ENCODE measurements at regions not wholly inside any gene's neighbourhood (a gene's known extent, or its start where the extent isn't known, plus 50 kb on each side); places are given as distances from the start of the nearest gene placed in this dataset.
"Not testable (repeated sequence)": the region's sequence is repeated elsewhere in the genome, so short reads cannot be mapped to it uniquely, and the experiment has no call there.

DNA sequence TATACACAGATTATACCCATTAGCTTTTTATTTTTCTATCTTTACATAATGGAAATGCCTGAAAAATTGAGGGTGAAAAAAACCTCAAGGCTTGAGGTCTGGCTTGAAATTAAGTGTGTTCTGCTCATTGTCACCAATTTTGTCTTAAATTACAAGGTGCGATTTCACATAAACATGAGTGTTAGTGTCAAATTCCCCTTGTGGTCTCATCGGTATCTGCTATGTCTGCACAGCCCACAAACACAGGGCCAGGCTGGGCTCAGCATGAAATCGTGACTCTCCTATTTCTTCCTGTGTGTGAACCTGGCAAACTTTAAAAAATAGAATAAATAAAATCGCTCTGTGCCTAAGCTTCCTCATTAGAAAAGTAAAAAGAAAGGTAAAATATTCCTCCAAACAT is 109.1 kb downstream of the CRLF2 start:
- no peak for DNase-seq (ENCODE audit: low read depth, low spot score)

DNA sequence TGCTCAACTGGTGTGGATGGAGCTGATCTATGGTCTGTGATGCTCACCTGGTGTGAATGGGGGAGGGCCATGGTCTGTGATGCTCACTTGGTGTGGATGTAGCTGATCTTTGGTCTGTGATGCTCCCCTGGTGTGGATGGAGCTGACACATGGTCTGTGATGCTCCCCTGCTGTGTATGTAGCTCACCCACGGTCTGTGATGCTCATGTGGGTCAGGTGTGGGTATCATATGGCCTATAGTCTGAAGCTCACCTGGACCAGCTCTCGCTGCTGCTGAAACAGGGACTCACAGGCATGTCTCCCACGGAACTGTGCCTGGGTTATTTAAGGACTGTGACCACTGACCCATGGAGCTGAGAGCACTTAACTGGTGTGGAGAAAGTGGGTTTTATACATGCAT is 109.7 kb downstream of the CRLF2 start:
- no peak for DNase-seq (ENCODE audit: low read depth, low spot score)

DNA sequence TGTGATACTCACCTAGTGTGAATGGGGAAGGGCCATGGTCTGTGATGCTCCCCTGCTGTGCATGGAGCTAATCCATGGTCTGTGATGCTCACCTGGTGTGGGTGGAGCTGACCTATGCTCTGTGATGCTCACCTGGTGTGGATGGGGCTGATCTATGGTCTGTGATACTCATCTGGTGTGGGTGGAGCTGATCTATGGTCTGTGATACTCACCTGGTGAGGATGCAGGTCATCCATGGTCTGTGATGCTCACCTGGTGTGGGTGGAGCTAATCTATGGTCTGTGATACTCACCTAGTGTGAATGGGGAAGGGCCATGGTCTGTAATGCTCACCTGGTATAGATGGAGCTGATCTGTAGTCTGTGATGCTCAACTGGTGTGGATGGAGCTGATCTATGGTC is 110.2 kb downstream of the CRLF2 start:
- DNase-seq (ENCODE audit: low read depth, low spot score), result not testable (repeated sequence)

DNA sequence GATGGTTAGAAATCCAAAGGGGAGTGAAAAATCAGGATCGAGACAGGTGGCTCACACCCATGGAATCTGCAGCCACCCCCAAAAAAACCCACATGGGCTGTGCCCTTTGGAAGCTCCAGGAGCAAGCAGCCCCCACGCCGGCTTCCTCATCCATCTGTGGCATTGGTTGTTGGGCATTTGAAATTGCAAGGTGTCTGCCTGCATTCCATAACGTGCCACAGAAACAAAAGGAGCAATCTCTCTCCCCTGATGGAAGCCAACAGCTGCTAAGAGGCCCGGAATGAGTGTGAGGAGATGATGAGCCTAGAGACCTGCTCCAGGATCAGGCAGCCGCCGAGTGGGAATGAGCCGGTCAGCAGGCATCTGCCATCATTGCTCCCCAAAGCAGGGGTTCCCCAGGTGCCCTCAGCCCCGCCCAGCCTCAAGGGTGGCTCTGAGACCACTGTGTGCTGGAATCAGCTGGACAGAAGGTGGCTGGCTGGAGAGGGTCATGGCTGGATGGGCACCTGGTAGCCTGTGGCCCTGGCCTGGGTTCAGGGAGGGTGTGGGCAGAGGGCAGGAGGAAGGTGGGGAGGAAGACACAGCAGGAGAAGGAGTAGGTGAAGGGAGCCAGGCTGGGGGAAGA is 113.2 kb downstream of the CRLF2 start:
- no peak for DNase-seq (ENCODE audit: low read depth, low spot score)

DNA sequence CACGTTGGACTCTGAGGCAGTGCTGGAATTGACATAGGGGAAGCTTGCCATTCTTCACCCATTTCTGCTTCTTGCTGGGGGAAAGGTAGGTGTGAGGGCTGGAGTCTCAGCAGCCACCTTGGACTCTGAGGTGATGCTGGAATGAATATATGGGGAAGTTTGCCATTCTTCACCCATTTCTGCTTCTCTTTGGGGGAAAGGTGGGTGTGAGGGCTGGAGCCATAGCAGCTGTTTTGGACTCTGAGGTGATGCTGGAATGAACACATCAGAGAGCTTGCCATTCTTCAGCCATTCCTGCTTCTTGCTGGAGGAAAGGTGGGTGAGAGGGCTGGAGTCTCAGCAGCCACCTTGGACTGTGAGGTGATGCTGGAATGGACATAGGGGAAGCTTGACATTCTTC is 115.1 kb downstream of the CRLF2 start:
- DNase-seq (ENCODE audit: low read depth, low spot score), result no peak

DNA sequence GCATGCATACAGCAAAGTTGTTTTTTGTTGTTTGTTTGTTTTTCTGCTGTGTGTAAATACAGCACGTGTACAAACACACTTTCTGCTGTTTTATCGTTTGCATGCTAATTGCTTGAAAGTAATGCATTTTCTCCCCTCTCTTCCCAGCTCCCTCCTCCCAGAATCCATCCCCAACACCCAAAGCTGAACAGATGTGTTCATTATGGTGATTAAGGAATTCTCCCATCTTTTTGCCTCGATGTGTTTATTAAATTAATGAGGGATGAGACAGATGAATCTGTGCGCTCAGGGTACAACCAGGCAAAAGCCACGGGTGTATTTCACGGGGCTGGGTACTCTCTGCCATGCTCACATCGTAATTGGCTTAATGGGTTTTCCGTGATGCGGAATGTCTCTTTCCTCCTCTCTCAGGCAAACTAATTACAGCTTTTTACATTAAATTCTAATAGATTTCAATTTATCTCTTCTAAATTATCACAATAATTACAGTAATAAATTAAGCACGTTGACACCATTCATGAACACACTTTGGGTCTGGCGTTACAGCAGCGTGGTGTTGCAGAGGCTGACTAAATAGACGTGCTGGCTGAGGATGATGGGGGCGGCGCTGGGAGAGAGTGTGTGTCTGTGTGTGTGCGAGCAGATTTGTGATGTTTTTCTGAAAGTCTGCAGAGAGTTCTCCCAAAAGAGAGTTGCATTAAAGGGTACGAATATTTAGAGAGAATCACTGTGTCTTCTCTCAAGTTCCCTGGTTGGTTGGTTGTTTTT is 117.7 kb downstream of the CRLF2 start:
- DNase-seq (ENCODE audit: low read depth, low spot score), result no peak

DNA sequence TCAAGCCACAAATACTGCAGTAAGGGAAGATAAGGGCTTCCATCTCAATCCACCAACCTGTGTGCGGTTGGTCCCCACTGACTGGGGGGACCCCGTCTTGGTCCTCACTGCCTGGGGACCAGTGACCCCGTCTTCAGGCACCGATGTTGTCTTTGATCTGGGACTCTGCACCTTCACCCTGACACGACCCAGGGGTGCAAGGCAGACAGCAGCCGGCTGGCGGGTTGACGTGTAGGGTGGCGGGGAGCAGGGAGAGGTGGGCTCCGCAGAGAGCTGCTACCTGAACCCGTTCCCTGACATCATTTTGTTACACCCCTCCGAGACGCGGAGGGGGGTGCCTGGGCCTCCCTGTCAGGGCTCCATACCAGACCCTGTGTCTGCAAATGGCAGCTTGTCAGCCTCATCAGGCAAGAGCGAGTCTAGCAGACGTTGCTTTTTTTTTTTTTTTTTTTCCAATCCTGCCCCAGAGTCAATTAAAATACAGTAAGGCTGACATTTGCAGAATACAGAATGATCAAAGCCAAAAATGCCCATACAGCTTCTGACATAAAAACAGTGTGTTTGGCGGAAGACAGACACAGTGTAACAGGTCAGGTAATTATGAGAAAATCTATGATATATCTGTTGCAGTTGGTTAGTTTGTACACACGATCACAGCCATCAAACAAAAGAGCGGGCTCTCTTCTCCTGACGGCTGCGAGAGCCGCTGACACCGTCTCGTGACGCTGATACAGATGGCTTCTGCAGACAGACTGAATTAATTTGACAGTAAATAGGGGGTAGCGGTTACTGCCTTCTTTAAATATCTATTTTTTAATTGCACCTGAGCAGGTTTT is 118.6 kb downstream of the CRLF2 start:
- DNase-seq (ENCODE audit: low read depth, low spot score), result no peak

DNA sequence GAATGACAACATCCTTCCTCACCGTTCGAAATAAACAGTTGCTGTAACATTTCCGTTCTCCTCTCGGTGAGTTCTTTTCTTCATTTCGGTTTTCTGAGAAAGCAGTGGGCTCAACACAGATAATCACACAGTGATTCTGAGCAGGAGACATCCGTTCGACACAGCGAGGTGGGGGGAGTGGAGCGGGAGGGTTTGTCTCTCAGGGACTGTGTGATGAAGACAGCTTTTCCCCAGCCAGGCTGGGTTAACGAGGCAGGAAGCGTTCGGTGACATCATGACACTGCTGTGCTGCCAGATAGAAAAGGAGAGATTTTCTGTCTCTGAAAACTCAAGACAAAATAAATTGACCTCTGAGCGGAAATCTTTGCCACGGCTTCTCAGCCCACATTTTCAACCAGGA is 119.3 kb downstream of the CRLF2 start:
- DNase-seq (ENCODE audit: low read depth, low spot score), result no peak

DNA sequence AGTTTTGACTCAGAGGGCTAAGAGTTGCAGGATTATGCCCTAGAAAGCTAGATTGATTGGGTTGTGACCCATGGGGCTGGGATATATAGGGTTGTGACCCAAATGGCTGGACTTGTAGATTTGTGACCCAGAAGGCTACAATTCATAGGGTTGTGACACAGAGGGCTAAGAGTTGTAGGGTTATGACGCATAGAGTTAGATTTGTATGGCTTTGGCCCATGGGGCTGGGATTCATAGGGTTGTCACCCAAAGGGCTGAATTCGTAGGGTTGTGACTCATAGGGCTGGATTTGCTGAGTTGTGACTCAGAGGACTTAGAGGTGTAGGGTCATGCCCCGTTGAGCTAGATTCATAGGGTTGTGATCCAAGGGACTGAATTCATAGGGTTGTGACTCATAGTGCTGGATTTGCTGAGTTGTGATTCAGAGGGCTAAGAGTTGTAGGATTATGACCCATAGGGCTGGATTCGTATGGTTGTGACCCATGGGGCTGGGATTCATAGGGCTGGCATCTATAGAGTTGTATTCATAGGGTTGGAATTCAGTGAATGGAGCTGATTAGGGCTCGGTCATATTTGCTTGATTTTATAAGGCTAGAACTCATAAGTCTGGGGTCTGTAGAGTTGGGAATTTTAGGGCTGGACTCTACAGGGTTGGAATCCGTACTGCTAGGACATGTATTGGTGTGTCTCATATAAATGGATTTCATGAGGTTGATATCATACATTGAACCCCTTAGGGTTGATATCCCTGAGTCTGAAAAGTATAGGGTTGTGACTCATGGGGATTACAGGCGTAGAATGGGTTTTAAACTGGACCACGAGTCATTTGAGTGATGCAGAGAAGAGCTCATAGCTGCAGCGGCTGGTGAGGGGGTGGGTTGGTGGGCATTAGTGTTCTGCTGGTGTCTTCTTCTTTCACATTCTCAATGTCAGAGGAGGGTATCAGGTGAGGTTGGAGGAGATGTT is 125.7 kb downstream of the CRLF2 start:
- DNase-seq (ENCODE audit: low read depth, low spot score), result no peak

DNA sequence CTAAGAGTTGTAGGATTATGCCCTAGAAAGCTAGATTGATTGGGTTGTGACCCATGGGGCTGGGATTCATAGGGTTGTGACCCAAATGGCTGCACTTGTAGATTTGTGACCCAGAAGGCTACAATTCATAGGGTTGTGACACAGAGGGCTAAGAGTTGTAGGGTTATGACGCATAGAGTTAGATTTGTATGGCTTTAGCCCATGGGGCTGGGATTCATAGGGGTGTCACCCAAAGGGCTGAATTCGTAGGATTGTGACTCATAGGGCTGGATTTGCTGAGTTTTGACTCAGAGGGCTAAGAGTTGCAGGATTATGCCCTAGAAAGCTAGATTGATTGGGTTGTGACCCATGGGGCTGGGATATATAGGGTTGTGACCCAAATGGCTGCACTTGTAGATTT is 126.6 kb downstream of the CRLF2 start:
- not testable (repeated sequence) for DNase-seq (ENCODE audit: low read depth, low spot score)

DNA sequence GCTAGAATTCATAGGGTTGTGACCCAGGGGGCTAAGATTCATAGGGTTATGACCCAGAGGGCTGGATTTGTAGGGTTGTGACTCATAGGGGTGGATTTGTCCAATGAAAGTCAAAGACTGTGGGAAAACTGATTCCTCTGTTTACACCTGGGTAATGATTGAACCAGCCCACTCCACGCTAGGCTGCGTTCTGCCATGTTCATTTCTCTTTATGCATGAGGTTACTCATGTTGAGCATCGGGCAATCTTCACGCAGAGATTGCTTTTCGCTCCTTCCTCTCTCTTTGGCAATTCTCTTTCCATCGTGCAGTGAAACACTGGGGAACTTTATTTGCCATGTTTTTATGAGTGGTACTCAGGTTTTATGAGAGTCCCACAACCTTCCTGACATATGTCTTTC is 127.8 kb downstream of the CRLF2 start:
- no peak for DNase-seq (ENCODE audit: low read depth, low spot score)

DNA sequence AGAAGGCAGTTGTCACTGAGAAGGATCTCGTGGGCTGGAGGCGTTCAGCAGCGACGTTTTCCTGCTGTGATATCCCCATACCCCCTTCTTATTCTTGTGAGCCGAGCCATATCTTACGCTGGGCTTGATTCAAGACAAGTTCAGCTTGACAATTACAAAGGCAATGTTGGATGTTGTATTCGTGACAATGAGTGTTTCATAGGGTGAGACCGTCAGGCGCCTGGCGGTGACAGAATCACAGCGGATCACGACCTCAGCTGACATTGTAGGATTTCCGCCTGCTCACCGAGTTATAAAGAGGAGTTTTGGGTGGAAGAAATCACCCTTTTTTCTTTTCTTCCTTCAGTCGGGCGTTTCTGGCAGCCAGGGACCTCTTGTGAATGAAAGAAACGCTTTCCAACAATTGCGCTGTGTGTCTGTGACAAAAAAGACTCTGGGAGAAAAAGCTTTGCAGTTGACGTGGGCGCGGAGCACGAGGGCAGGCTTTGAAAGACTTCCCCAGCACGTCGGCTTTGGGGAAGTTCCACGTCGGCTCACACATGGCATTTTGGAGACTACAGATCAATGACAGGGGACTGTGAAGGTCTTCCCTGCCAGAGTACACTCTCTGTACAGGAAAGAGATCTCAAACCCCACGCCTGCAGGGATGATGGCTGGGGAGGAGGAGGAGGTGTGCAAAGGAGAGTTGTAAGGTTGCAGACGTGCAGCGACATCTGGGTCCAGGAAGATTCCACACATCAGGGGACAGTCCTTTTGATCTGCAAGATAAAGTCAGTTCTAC is 135.4 kb downstream of the CRLF2 start:
- DNase-seq (ENCODE audit: low read depth, low spot score), result no peak

DNA sequence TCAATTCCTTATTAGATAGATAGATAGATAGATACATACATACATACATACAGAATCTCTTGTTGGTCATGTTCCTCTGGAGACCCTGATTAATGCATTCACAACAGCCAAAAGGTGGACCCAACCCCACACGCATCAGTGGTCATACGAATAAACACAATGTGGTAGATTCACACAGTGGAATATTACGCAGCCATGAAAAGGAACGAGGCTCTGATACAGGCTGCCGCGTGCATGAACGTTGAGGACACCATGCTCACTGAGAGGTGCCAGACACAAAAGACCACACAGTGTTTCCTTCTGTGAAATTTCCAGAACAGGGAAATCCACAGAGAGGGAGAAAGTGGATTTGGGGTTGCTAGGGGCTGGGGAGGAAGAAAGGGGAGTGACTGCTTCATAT is 136.7 kb downstream of the CRLF2 start:
- DNase-seq (ENCODE audit: low read depth, low spot score), result no peak

DNA sequence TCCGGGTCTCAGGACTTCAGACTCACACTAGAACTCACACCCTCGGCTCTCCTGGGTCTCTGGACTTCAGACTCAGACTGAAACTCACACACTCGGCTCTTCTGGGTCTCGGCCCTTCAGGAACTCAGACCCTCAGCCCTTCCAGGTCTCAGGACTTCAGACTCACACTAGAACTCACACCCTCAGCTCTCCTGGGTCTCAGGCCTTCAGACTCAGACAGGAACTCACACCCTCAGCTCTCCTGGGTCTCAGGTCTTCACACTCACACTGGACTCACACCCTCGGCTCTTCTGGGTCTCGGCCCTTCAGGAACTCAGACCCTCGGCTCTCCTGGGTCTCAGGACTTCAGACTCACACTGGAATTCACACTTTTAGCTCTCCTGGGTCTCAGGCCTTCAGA is 137.3 kb downstream of the CRLF2 start:
- DNase-seq (ENCODE audit: low read depth, low spot score), result no peak

DNA sequence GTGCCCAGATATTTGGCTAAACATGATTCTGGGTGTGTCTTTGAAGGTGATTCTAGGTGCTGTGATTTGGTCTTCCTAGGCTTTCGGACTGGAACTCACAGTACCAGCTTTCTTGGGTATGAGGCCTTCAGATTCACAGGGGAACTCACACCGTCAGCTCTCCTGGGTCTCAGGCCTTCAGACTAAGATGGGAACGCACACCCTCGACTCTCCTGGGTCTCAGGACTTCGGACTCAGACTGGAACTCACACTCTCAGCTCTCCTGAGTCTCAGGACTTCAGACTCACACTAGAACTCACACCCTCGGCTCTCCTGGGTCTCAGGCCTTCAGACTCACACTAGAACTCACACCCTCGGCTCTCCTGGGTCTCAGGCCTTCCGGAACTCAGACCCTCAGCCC is 137.7 kb downstream of the CRLF2 start:
- no peak for DNase-seq (ENCODE audit: low read depth, low spot score)

DNA sequence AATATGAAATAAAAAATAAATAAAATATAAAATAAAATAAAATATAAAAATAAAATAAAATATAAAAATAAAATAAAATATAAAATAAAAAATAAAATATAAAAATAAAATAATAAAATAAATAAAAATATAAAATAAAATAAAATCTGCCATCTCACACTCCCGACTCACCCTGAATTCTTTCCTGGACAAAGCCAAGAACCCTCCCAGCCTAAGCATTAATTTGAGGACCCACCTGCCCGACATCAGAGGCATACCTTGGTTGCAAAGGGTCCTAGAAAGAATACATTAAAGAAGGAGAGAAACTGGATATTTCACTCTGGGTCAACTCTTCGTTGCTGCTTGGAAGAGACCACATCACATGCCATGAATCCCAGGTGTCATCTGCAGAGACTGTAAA is 138.3 kb downstream of the CRLF2 start:
- no peak for DNase-seq (ENCODE audit: low read depth, low spot score)

DNA sequence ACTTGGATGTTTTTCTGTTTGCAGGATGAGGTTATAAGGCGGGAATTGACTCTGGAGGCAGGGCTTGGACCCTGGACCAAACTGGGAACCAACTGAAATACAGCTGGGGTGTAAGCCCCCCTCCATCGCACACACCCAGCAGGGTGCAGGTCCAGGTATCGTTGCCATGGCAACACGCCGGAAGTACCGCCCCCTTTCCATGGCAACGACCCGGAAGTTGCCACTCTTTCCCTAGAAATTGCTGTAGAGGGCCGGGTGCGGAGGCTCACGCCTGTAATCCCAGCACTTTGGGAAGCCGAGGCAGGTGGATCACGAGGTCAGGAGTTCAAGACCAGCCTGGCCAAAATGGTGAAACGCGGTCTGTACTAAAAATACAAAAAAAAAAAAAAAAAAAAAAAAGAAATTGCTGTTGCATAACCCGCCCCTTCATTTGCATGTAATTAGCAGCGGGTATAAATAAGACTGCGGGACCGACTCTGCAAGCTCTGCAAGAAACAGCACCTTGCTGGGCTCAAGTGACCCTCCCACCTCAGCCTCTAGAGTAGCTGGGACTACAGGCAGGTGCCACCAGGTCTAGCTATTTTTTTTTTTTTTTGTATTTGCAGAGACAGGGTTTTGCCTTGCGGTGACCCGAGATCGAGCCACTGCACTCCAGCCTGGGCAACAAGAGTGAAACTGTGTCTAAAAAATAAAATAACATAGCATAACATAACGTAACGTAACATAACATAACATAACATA is 139.6 kb downstream of the CRLF2 start:
- no peak for DNase-seq (ENCODE audit: low read depth, low spot score)

DNA sequence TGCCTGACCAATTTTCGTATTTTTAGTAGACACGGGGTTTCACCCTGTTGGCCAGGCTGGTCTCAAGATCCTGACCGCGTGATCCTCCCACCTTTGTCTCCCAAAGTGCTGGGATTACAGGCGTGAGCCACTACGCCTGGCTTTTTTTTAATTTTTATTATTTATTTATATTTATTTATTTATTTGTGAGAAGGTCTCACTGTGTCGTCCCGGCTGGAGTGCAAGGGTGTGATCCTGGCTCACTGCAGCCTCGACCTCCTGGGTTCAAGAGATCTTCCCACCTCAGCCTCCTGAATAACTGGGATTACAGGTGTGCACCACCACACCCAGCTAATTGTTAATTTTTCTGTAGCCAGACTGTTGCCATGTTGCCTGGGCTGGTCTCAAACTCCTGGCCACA is 141.1 kb downstream of the CRLF2 start:
- no peak for DNase-seq (ENCODE audit: low read depth, low spot score)

DNA sequence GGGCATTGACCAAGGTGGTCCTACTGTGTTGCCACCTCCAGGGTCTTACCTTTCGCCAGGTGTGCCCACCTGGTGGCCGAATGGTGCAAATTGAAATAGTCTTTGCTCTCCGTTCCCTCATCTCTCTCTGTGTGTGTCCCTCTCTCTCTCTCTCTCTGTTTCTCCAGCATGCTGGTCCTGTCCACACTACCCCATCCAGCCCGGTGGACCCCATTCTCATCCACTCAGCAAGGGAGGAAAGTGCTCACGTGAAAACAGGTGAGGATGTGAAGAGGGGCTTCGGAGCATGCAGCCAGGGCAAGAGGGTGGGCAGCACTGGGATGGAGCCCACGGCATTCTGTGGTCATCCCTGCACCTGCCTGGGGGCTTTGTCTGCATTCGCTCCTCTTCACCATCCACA is 150.1 kb downstream of the CRLF2 start:
- no peak for DNase-seq (ENCODE audit: low read depth, low spot score)

DNA sequence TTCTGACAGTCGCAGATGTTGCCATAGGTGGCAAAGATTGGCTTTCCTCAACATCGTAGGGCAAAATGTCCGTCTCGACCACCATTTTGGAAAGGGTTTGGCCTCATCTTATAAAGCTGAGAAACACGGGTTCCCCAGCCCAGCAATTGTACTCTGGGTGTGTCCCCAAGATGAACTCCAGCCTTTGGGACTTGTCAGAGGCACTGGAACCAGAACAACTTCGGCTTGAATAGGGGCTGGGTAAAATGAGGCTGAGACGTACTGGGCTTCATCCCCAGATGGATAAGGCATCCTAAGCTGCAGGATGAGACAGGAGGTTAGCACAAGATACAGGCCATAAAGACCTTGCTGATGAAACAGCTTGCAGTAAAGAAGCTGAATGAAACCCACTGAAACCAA is 151.9 kb downstream of the CRLF2 start:
- DNase-seq (ENCODE audit: low read depth, low spot score), result no peak
